ENCODE measurements at regions not wholly inside any gene's neighbourhood (a gene's known extent, or its start where the extent isn't known, plus 50 kb on each side); places are given as distances from the start of the nearest gene placed in this dataset.
"Not testable (repeated sequence)": the region's sequence is repeated elsewhere in the genome, so short reads cannot be mapped to it uniquely, and the experiment has no call there.

DNA sequence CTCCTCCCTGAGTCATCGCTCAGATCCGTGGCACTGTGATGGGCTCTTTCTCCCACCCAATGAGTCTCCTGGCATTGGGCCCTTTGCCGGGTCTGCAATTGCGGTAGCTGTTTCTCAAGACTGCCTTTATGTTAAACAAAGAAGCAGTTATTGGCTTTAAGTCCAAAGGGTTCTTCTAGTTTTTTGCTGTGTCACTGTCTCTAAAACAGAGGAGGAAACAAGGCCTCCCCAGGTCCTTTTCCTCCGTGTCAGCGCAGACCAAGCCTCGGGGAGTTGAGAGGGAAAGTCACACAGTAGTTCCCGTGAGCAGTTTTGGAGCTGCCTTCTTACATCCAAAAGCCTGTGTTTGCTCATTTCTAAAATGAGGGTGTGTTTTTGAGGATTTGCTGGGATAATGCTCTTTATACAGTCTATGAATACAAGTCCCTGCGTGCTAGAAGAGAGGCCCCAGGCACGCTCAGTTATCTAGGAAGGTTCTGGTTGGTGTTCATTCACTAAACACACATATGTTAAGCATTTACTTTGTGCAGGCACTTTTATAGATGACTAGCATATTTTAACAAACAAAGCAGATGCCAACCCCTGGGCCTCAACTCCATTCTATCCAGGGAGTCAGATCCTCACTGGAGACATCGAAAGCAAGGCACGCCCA is 126.0 kb upstream of the PZP start:
- DNase-seq = no peak

GRCh38 chr12:9333161-9333560 is 125.0 kb upstream of the PZP start:
- no peak for DNase-seq

DNA sequence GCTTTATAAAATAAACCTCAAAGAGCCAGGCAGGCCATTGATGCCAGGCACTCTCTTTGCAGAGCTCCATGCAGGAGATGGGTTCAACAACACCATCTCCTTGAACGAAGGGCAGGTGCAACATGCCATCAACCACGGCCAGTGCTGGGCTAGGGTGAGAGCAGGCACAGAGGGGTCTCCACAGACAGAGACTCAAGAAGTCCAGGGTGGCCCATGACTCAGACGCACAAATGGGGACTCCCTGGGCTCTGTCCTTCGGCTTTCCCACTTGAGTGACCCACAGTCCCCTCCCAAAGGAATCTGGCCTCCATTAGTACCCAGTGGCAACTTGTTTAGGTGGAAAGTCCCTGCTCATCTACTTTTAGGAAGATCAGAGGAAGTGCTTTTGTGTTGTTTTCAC is 124.4 kb upstream of the PZP start:
- DNase-seq = no peak

DNA sequence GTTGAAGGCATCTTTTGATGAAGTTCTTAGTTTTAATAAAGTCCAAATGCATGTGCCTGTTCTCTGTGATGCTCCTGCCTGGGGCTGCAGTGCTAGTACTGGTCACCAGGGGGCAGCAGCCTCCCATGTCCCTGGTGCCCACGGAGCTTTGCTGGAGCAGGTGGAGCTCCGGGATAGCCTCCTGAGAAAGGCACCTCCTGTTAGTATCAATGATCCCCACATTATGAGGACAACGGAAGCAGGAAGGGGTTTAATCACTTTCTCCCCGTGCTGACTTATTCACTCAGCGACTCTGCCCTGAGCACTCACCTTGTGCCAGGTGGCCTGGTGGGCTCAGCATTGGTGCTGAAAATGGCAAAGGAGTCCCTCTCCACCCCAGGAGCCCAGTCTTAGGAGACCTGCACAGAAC is 123.0 kb upstream of the PZP start:
- DNase-seq = peak; percentile 25

DNA sequence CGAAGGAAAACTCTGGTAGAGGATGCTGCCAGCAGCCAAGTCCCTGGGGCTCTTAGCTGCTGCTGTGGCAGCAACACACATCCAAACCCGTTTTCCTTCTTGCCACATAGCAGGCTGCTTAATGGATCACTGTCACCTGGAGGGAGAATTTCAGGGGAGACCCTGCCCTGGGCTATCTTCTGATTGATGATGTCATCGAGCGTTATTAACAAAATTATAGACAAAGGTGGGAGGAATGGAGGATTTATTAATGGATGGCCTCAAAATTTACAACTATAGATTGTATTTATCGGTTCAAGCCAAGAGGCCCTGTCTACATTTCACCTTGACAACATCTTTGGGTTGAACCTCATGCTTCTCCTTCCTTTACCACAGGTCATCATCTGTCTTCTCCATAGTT is 120.8 kb upstream of the PZP start:
- DNase-seq = no peak

DNA sequence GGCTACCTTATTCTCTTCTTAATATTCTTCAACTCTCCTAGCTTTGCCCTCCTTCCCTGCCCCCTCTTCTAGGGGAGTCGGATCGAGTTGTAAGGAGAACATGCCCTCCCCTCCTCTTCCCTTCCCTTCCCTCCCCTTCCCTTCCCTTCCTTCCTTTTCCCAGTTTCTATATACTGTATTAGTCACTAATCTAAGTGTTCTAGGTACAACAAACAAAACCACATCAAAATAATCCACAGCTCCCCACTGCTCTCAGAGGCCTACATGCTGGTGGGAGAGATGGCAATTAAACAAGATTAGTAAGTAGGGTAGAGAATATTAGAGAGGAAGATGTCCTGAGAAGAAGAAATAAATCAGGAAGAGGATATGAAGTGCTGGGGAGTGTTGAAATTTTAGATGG is 119.9 kb upstream of the PZP start:
- no peak for DNase-seq

DNA sequence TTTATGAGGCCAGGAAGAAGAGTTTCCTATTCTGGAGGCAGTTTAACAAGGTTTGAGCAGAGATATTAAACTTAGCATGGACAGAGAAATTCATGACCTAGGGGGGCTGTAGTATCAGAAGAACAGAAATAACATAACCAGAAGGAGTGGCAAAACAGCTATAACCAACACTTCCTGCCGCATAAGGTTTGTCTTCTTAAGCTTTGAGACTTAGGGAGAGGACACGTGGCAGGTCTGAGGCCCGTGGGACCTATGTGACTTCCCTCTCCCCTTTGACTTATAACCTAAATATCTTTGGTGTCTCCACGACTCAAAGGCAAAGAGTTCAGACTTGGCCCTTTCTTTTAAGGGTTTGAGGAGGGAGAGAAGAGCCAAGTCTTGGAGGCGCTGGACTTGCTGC is 119.1 kb upstream of the PZP start:
- no peak for DNase-seq

DNA sequence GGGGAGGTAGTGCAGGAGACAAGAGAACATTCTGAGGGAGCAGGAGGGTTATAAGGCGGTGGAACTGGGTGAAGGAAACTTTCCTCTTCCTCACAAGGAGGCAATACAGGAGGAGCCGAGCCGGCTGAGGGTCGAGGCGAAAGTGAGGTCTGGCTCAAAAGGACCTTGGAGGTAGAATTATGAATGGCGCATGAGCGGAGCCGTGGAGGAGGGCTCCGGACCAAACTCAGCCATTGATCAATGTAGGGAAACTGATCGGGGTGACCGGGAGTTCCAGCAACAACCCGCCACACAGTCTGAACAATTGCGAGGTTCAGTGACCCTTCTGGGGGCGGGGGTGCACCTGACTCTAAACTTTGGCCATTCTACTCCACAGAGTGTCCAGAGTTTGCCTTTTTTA is 118.7 kb upstream of the PZP start:
- not testable (repeated sequence) for DNase-seq

DNA sequence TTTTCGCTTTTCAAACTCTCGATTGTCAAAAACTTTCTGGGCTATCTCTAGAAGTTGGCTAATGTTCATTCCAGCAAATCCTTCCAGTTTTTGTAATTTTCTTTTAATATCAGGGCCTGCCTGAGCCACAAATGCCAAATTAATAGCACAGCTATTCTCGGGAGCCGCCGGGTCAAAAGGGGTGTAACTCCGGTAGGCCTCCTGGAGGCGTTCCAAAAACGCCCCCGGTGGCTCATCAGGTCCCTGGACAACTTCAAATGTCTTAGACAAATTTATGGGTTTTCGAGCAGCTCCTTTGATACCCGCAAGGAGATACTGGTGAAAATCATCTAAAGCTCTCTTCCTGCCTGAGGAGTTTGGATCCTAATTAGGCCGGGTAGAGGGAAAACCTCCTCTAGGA is 117.9 kb upstream of the PZP start:
- DNase-seq = no peak

DNA sequence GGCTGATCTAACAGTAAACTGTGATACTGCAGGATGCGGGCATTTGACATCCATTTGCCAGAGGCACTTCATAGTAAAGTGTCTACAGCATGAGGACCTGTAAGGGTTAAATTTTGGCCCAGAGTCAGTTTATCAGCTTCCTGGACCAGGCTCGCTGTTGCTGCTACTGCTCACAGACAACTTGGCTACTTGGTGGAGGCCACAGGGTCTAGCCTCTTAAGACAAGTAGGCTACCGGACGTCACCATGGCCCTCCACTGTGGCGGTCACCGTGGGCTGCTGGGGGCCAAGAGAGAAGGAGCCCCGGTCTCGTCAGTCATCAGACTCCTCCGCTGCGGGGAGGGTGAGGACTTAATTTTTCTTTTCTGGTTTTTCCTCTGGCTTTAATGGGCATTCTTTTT is 117.3 kb upstream of the PZP start:
- no peak for DNase-seq

- no peak for DNase-seq
Measured at GRCh38 chr12:9324782-9325181, 116.6 kb upstream of the PZP start.

GRCh38 chr12:9323144-9323681 is 115.0 kb upstream of the PZP start:
- no peak for DNase-seq

GRCh38 chr12:9319842-9320173 is 111.6 kb upstream of the PZP start:
- DNase-seq = no peak

GRCh38 chr12:9319044-9319841 is 111.0 kb upstream of the PZP start:
- DNase-seq = no peak

DNA sequence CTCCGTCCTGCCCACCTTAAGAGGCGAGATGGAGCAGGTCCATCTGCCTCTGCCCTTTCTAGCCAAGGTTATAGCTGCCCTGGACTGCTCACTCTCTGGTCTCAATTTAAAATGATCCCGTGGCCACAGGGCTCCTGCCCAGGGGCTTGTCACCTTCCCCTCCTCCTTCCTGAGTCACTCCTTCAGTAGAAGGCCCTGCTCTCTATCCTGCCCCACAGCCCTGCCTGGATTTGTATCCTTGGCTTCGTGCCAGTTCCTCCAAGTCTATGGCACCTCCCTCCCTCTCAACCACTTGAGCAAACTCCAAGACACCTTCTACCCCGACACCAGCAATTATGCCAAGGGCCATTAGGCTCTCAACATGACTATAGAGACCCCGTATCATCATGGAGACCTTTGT is 105.3 kb upstream of the PZP start:
- not testable (repeated sequence) for DNase-seq

DNA sequence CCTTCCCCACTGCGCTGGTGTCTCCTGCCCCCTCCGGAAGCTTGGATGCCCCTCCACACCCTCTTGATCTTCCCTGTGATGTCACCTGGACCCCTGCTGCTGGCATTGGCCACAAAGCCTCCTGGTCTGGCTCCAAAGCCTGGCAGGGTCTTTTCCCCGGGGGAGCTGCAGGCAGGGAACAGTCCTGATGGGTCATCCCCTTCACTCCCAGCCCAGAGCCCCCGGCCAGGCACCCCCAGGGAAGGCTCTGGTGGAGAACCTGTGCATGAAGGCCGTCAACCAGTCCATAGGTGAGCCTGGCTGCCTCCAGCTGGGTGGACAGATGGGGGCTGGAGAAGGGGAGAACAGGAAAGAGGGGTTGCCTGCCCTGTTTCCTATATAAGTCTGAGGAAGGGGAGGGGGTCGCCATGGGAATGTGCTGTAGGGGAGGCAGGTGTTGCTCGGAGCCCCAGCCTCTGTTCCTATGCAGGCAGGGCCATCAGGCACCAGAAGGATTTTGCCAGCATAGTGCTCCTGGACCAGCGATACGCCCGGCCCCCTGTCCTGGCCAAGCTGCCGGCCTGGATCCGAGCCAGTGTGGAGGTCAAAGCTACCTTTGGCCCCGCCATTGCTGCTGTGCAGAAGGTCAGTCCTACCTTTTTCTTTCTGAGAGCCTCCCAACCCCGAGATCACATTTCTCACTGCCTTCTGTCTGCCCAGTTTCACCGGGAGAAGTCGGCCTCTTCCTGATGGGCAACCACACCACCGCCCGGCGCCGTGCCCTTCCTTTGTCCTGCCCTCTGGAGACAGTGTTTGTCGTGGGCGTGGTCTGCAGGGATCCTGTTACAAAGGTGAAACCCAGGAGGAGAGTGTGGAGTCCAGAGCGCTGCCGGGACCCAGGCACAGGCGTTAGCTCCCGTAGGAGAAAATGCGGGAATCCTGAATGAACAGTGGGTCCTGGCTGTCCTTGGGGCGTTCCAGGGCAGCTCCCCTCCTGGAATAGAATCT is 104.5 kb upstream of the PZP start:
- not testable (repeated sequence) for DNase-seq

- DNase-seq = not testable (repeated sequence)
Measured at GRCh38 chr12:9311454-9311853, 103.3 kb upstream of the PZP start.

DNA sequence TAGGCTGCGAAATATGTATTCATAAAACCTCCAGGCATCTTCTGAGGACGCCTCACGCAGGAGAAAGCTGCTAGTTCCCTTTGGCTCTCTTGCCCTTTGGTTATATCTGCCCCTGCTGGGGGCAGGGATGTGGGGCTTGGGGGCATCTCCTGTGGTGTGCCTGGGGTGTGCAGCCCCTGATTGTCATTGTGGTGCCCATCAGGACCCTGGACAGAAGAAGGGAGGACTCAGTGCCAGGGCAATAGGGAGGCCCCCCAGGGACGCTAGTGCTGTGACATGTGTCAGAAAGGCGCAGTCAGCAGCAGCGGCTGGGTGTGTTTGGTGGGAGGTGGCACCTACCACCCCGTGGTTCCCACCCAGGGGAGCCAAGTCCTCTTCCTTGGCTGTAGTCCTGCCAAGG is 102.5 kb upstream of the PZP start:
- DNase-seq = not testable (repeated sequence)

- not testable (repeated sequence) for DNase-seq
Measured at GRCh38 chr12:9309749-9310148, 101.6 kb upstream of the PZP start.

DNA sequence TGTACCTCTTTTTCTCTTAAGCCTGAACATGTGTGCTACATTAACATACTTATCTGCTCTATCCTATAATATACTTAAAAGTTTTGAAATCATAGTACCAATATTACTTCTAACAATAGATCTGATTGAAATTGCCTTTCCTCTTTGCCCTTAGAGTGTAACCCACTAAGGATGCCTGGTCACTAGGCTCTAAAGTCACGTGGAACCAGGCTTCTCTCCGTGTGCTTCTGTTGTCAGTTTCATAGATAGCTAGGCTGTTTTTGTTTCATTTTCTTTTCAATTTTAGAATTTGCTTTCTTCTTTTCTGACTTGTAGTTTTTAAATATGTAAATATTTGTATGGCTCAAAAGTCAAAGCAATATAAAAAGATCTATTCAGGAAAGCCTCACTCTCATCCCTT is 100.5 kb upstream of the PZP start:
- DNase-seq = not testable (repeated sequence)

DNA sequence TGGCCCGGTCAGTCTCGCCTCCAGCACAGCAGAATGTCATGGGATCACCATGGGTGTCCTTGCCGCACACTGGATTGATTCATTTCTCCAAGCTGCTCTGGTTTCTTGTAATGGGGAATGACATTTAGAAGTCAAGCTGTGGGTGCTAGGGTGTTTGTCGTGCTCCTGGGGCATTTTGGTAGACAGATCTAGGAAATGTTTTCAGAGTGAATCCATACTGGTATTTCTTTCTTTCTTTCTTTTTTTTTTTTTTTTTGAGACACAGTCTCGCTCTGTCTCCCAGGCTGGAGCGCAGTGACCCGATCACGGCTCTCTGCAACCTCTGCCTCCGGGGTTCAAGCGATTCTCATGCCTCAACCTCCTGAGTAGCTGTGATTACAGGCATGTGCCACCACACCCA is 100.0 kb upstream of the PZP start:
- not testable (repeated sequence) for DNase-seq

- DNase-seq = not testable (repeated sequence)
Measured at GRCh38 chr12:9307255-9307654, 99.1 kb upstream of the PZP start.

- DNase-seq = not testable (repeated sequence)
Measured at GRCh38 chr12:9306004-9306403, 97.8 kb upstream of the PZP start.

All from HCEC 1CT (cell line).